ENCODE measurements at regions not wholly inside any gene's neighbourhood (a gene's known extent, or its start where the extent isn't known, plus 50 kb on each side); places are given as distances from the start of the nearest gene placed in this dataset.
A peak's percentile ranks its signal among the peaks of the same experiment; 100 is the strongest.

GRCh38 chr1:232704694-232705680, 75.1 kb upstream of the SIPA1L2 start:
- peak overlapping the region; percentile 22 for H3K4me2 ChIP-seq
- H3K79me2 ChIP-seq (ENCODE audit: low read depth) = no peaks in the 10 kb centered on the region
- ChIA-PET CTCF (no interaction called here), POLR2A (ENCODE audit: unreplicated experiment) (interaction anchor here (0.6 kb wide), 1 partner anchor 631 kb away, joined by 8 read pairs; no protein-coding TSS in a partner anchor)
- no peaks in the 10 kb centered on the region for H4K20me1 ChIP-seq (ENCODE audit: insufficient read depth)
- no peaks in the 10 kb centered on the region for H3K36me3 ChIP-seq (ENCODE audit: low read depth)
- peak in 1 of 2 experiments; percentile 70 for DNase-seq
- no peak overlapping the region for H3K4me3 ChIP-seq
- H3F3A ChIP-seq (ENCODE audit: insufficient read depth, low read depth) = peaks cover 12% of the 10 kb centered on the region; the same call in 1 of the 2 replicates
- H3K27ac ChIP-seq = peak overlapping the region; percentile 38
- intact Hi-C loops (cut with micrococcal nuclease; ENCODE audit: unreplicated experiment) = no loop called here
- BruUV-seq (replicated peaks) = no TSS peak
- H3K9me2 ChIP-seq (ENCODE audit: insufficient read depth) = no peaks in the 10 kb centered on the region
- no peaks in the 10 kb centered on the region for H3K27me3 ChIP-seq (ENCODE audit: insufficient read depth, low read depth)
- H3K4me1 ChIP-seq (replicated peaks; ENCODE audit: insufficient read depth) = peaks cover 21% of the 10 kb centered on the region
- peak overlapping the region; percentile 25; the same call in 1 of the 2 replicates for H2AFZ ChIP-seq
- TF ChIP-seq EZH2 (IDR thresholded peaks at IDR 0.05; ENCODE audit: low read depth) (no peak), CTCF (conservative IDR thresholded peaks at IDR 0.05) (no peak)
- H3K9me3 ChIP-seq (ENCODE audit: insufficient read depth, low read depth) = 0 out of 2 replicates have a peak, but pooled peaks cover 6% of the 10 kb centered on the region

GRCh38 chr1:232705815-232706575, 76.1 kb upstream of the SIPA1L2 start:
- Histone ChIP-seq H3K36me3 (ENCODE audit: low read depth) (no peaks in the 10 kb centered on the region), H3K9me3 (ENCODE audit: insufficient read depth, low read depth) (peaks cover 10% of the 10 kb centered on the region; the same call in 1 of the 2 replicates), H2AFZ (no peak overlapping the region), H3K4me3 (no peak overlapping the region), H3K27ac (no peak overlapping the region), H3K79me2 (ENCODE audit: low read depth) (no peaks in the 10 kb centered on the region), H3K9me2 (ENCODE audit: insufficient read depth) (no peaks in the 10 kb centered on the region), H3K4me1 (replicated peaks; ENCODE audit: insufficient read depth) (peaks cover 21% of the 10 kb centered on the region), H3K27me3 (ENCODE audit: insufficient read depth, low read depth) (no peaks in the 10 kb centered on the region), H3F3A (ENCODE audit: insufficient read depth, low read depth) (peaks cover 12% of the 10 kb centered on the region; the same call in 1 of the 2 replicates), H4K20me1 (ENCODE audit: insufficient read depth) (no peaks in the 10 kb centered on the region), H3K4me2 (no peak overlapping the region)
- POLR2A ChIA-PET (ENCODE audit: unreplicated experiment) = no interaction called here
- CTCF ChIA-PET = no interaction called here
- intact Hi-C loops (cut with micrococcal nuclease; ENCODE audit: unreplicated experiment) = no loop called here
- no TSS peak for BruUV-seq (replicated peaks)
- TF ChIP-seq EZH2 (IDR thresholded peaks at IDR 0.05; ENCODE audit: low read depth) = no peak
- TF ChIP-seq CTCF (conservative IDR thresholded peaks at IDR 0.05) = no peak
- DNase-seq = no peak

DNA sequence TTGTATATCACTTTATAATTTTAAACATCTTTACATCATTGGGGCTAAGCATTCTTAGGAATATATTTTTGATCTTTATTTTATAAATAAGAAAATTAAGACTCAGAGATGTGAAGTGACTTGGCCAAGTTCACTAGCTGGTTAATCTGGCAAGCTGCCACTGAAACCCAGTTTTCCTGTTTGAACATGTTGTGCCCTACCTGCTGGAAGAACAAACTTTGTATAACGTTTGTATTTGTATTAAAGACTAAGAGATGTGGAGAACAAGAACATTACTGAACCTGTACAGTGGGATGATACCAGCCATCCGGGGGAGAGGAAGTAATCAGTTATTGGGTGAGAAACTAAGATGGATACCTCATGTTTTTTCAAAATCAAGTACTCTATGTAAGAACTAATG, 77.2 kb upstream of the SIPA1L2 start:
- no peak overlapping the region for H3K4me2 ChIP-seq
- ChIA-PET CTCF (no interaction called here), POLR2A (ENCODE audit: unreplicated experiment) (no interaction called here)
- H4K20me1 ChIP-seq (ENCODE audit: insufficient read depth) = no peaks in the 10 kb centered on the region
- no peaks in the 10 kb centered on the region for H3K9me2 ChIP-seq (ENCODE audit: insufficient read depth)
- H2AFZ ChIP-seq = no peak overlapping the region
- TF ChIP-seq EZH2 (IDR thresholded peaks at IDR 0.05; ENCODE audit: low read depth) (no peak), CTCF (conservative IDR thresholded peaks at IDR 0.05) (no peak)
- H3K4me3 ChIP-seq = no peak overlapping the region
- H3K27me3 ChIP-seq (ENCODE audit: insufficient read depth, low read depth) = no peaks in the 10 kb centered on the region
- peaks cover 12% of the 10 kb centered on the region; the same call in 1 of the 2 replicates for H3F3A ChIP-seq (ENCODE audit: insufficient read depth, low read depth)
- DNase-seq = no peak
- H3K79me2 ChIP-seq (ENCODE audit: low read depth) = no peaks in the 10 kb centered on the region
- no TSS peak for BruUV-seq (replicated peaks)
- H3K27ac ChIP-seq = no peak overlapping the region
- H3K4me1 ChIP-seq (replicated peaks; ENCODE audit: insufficient read depth) = peaks cover 21% of the 10 kb centered on the region
- no peaks in the 10 kb centered on the region for H3K36me3 ChIP-seq (ENCODE audit: low read depth)
- intact Hi-C loops (cut with micrococcal nuclease; ENCODE audit: unreplicated experiment) = no loop called here
- H3K9me3 ChIP-seq (ENCODE audit: insufficient read depth, low read depth) = peaks cover 10% of the 10 kb centered on the region; the same call in 1 of the 2 replicates
